ENCODE measurements at regions not wholly inside any gene's neighbourhood (a gene's known extent, or its start where the extent isn't known, plus 50 kb on each side); places are given as distances from the start of the nearest gene placed in this dataset.

GRCh38 chr10:117670116-117670904 lies 127.8 kb downstream of the EMX2 start:
- TF ChIP-seq CTCF (conservative IDR thresholded peaks at IDR 0.05 in 1 of 2, IDR thresholded peaks at IDR 0.05 in 1 of 2; ENCODE audit: low read depth in 1 of 2, low read length in 2 of 2) (no peak), EZH2 (IDR thresholded peaks at IDR 0.05; ENCODE audit: low read length, missing control alignments) (no peak)
